ENCODE measurements at regions not wholly inside any gene's neighbourhood (a gene's known extent, or its start where the extent isn't known, plus 50 kb on each side); places are given as distances from the start of the nearest gene placed in this dataset.

GRCh38 chr4:114365591-114365990 lies 233.0 kb upstream of the UGT8 start:
- Histone ChIP-seq H3K4me3 (no peak overlapping the region), H3K36me3 (no peaks in the 10 kb centered on the region), H3K27me3 (no peaks in the 10 kb centered on the region), H3K9me3 (no peaks in the 10 kb centered on the region), H3K4me1 (no peaks in the 10 kb centered on the region), H3K27ac (no peak overlapping the region)
- ATAC-seq (no peak), FAIRE-seq (no peak), DNase-seq (no peak)
- 78 to 93% methylated on average over 1 of the region's 1 CpG for WGBS, 2 donors
- intact Hi-C loops (cut with DNase I): no loop called here
- no peak for TF ChIP-seq CTCF (IDR thresholded peaks at IDR 0.05)

- WGBS, 2 donors: 64 to 68% methylated on average over 2 of the region's 2 CpGs
- no peak for DNase-seq
These were observed 232.2 kb upstream of the UGT8 start for GRCh38 chr4:114366368-114366767.

GRCh38 chr4:114368751-114369150 lies 229.9 kb upstream of the UGT8 start:
- no peaks in the 10 kb centered on the region for H3K4me1 ChIP-seq
- peak overlapping the region in 1 of 4 donors; percentile 28 for H3K27ac ChIP-seq
- H3K9me3 ChIP-seq: no peaks in the 10 kb centered on the region
- H3K36me3 ChIP-seq: no peaks in the 10 kb centered on the region
- intact Hi-C loops (cut with DNase I): no loop called here
- FAIRE-seq (no peak), ATAC-seq (peak in 3 of 4 donors; percentile 16 to 56 (median 47)), DNase-seq (no peak)
- no peaks in the 10 kb centered on the region for H3K27me3 ChIP-seq
- H3K4me3 ChIP-seq: no peak overlapping the region
- TF ChIP-seq CTCF (IDR thresholded peaks at IDR 0.05): no peak
- WGBS, 2 donors: 21 to 22% methylated on average over 1 of the region's 1 CpG

More at GRCh38 chr4:114366368-114366767, 232.2 kb upstream of the UGT8 start:
- Histone ChIP-seq H3K4me1 (no peaks in the 10 kb centered on the region), H3K9me3 (no peaks in the 10 kb centered on the region), H3K36me3 (no peaks in the 10 kb centered on the region), H3K27me3 (no peaks in the 10 kb centered on the region), H3K27ac (no peak overlapping the region), H3K4me3 (no peak overlapping the region)
- TF ChIP-seq CTCF (IDR thresholded peaks at IDR 0.05): no peak
- intact Hi-C loops (cut with DNase I): no loop called here
- ATAC-seq (no peak), FAIRE-seq (no peak)

GRCh38 chr4:114373508-114373907 lies 225.1 kb upstream of the UGT8 start:
- ATAC-seq (no peak), DNase-seq (no peak), FAIRE-seq (no peak)
- no peak overlapping the region for H3K27ac ChIP-seq
- no peaks in the 10 kb centered on the region for H3K27me3 ChIP-seq
- H3K9me3 ChIP-seq: no peaks in the 10 kb centered on the region
- no peaks in the 10 kb centered on the region for H3K36me3 ChIP-seq
- no peak overlapping the region for H3K4me3 ChIP-seq
- no peaks in the 10 kb centered on the region for H3K4me1 ChIP-seq
- intact Hi-C loops (cut with DNase I): loop anchor here in 1 of 3 donors (5.0 kb wide), 1 partner anchor 411 kb away; no protein-coding TSS in a partner anchor
- TF ChIP-seq CTCF (IDR thresholded peaks at IDR 0.05): no peak
- WGBS, 2 donors: 61 to 66% methylated on average over 1 of the region's 1 CpG

GRCh38 chr4:114378305-114378903 lies 220.2 kb upstream of the UGT8 start:
- 40 to 46% methylated on average over 4 of the region's 4 CpGs for WGBS, 2 donors
- no peak for DNase-seq
- no peaks in the 10 kb centered on the region for H3K27me3 ChIP-seq
- peak in 1 of 4 donors; percentile 14 for TF ChIP-seq CTCF (IDR thresholded peaks at IDR 0.05)
- no peaks in the 10 kb centered on the region for H3K36me3 ChIP-seq
- no peaks in the 10 kb centered on the region for H3K4me1 ChIP-seq
- intact Hi-C loops (cut with DNase I): no loop called here
- H3K27ac ChIP-seq: no peak overlapping the region
- peak in 3 of 4 donors; percentile 51 to 73 (median 61) for ATAC-seq
- FAIRE-seq: peak; percentile 88
- no peaks in the 10 kb centered on the region for H3K9me3 ChIP-seq
- H3K4me3 ChIP-seq: no peak overlapping the region
